ES-I3 (cell line): ENCODE measurements at regions not wholly inside any gene's neighbourhood (a gene's known extent, or its start where the extent isn't known, plus 50 kb on each side); places are given as distances from the start of the nearest gene placed in this dataset.

Source experiments
- H3K36me3 ChIP-seq: 2 replicates; pipeline ENCODE4 v1.6.1; 2013; ENCODE audit warnings: mild to moderate bottlenecking, low read length, control low read depth, moderate library complexity; ENCODE audit not compliant: insufficient read depth
- H3K4me1 ChIP-seq: 2 replicates; pipeline ENCODE4 v1.6.1; 2013; ENCODE audit warnings: mild to moderate bottlenecking, control low read depth, low read length; ENCODE audit not compliant: insufficient read depth
- H3K9ac ChIP-seq: 2 replicates; pipeline ENCODE4 v1.6.1; 2013; ENCODE audit warnings: low read depth, mild to moderate bottlenecking, low read length, moderate library complexity
- H3K9me3 ChIP-seq: 2 replicates; pipeline ENCODE4 v1.6.1; 2013; ENCODE audit warnings: mild to moderate bottlenecking, low read length, moderate library complexity; ENCODE audit not compliant: control insufficient read depth, insufficient read depth

GRCh38 chr6:92023410-92023966 is 1395.9 kb downstream of the EPHA7 start:
- Histone ChIP-seq H3K36me3 (no peaks in the 10 kb centered on the region), H3K9ac (no peak overlapping the region), H3K4me1 (no peaks in the 10 kb centered on the region), H3K9me3 (no peaks in the 10 kb centered on the region)

- H3K36me3 ChIP-seq, result no peaks in the 10 kb centered on the region
- no peak overlapping the region for H3K9ac ChIP-seq
- no peaks in the 10 kb centered on the region for H3K4me1 ChIP-seq
- H3K9me3 ChIP-seq, result no peaks in the 10 kb centered on the region
Observed at GRCh38 chr6:92011681-92012245, 1407.6 kb downstream of the EPHA7 start.

GRCh38 chr6:92008757-92009502 is 1410.4 kb downstream of the EPHA7 start:
- Histone ChIP-seq H3K4me1 (no peaks in the 10 kb centered on the region), H3K9ac (no peak overlapping the region), H3K36me3 (no peaks in the 10 kb centered on the region), H3K9me3 (no peaks in the 10 kb centered on the region)

GRCh38 chr6:92000112-92000511 is 1413.2 kb upstream of the MAP3K7 start:
- no peak overlapping the region for H3K9ac ChIP-seq
- no peaks in the 10 kb centered on the region for H3K9me3 ChIP-seq
- H3K4me1 ChIP-seq, result no peaks in the 10 kb centered on the region
- no peaks in the 10 kb centered on the region for H3K36me3 ChIP-seq

GRCh38 chr6:91994787-91995186 is 1407.9 kb upstream of the MAP3K7 start:
- Histone ChIP-seq H3K9ac (no peak overlapping the region), H3K36me3 (no peaks in the 10 kb centered on the region), H3K4me1 (no peaks in the 10 kb centered on the region), H3K9me3 (no peaks in the 10 kb centered on the region)

GRCh38 chr6:91982559-91982958 is 1395.7 kb upstream of the MAP3K7 start:
- Histone ChIP-seq H3K36me3 (no peaks in the 10 kb centered on the region), H3K9me3 (no peaks in the 10 kb centered on the region), H3K4me1 (no peaks in the 10 kb centered on the region), H3K9ac (no peak overlapping the region)

GRCh38 chr6:91976797-91977196 is 1389.9 kb upstream of the MAP3K7 start:
- Histone ChIP-seq H3K9ac (no peak overlapping the region), H3K36me3 (no peaks in the 10 kb centered on the region), H3K9me3 (no peaks in the 10 kb centered on the region), H3K4me1 (no peaks in the 10 kb centered on the region)

GRCh38 chr6:91970700-91971099 is 1383.8 kb upstream of the MAP3K7 start:
- H3K9ac ChIP-seq, result no peak overlapping the region
- no peaks in the 10 kb centered on the region for H3K36me3 ChIP-seq
- no peaks in the 10 kb centered on the region for H3K4me1 ChIP-seq
- H3K9me3 ChIP-seq, result peaks cover 2% of the 10 kb centered on the region

- H3K9ac ChIP-seq, result no peak overlapping the region
- H3K4me1 ChIP-seq, result no peaks in the 10 kb centered on the region
Observed at GRCh38 chr6:91965872-91966271, 1379.0 kb upstream of the MAP3K7 start.

GRCh38 chr6:91961671-91962070 is 1374.8 kb upstream of the MAP3K7 start:
- no peak overlapping the region for H3K9ac ChIP-seq
- peaks cover 8% of the 10 kb centered on the region for H3K9me3 ChIP-seq

More at GRCh38 chr6:91965872-91966271, 1379.0 kb upstream of the MAP3K7 start:
- peaks cover 8% of the 10 kb centered on the region for H3K9me3 ChIP-seq
- H3K36me3 ChIP-seq, result no peaks in the 10 kb centered on the region

GRCh38 chr6:91961236-91961635 is 1374.4 kb upstream of the MAP3K7 start:
- H3K9ac ChIP-seq, result no peak overlapping the region
- no peaks in the 10 kb centered on the region for H3K4me1 ChIP-seq
- no peaks in the 10 kb centered on the region for H3K36me3 ChIP-seq
- peaks cover 8% of the 10 kb centered on the region for H3K9me3 ChIP-seq

More at GRCh38 chr6:91961671-91962070, 1374.8 kb upstream of the MAP3K7 start:
- Histone ChIP-seq H3K36me3 (no peaks in the 10 kb centered on the region), H3K4me1 (no peaks in the 10 kb centered on the region)

GRCh38 chr6:91941838-91942237 is 1355.0 kb upstream of the MAP3K7 start:
- no peaks in the 10 kb centered on the region for H3K9me3 ChIP-seq

GRCh38 chr6:91940801-91941200 is 1353.9 kb upstream of the MAP3K7 start:
- Histone ChIP-seq H3K36me3 (no peaks in the 10 kb centered on the region), H3K9ac (no peak overlapping the region), H3K9me3 (no peaks in the 10 kb centered on the region), H3K4me1 (no peaks in the 10 kb centered on the region)

More at GRCh38 chr6:91941838-91942237, 1355.0 kb upstream of the MAP3K7 start:
- H3K36me3 ChIP-seq, result no peaks in the 10 kb centered on the region
- no peaks in the 10 kb centered on the region for H3K4me1 ChIP-seq
- no peak overlapping the region for H3K9ac ChIP-seq

- H3K9me3 ChIP-seq, result no peaks in the 10 kb centered on the region
Observed at GRCh38 chr6:91926827-91927226, 1340.0 kb upstream of the MAP3K7 start.

GRCh38 chr6:91926361-91926760 is 1339.5 kb upstream of the MAP3K7 start:
- Histone ChIP-seq H3K9ac (no peak overlapping the region), H3K4me1 (no peaks in the 10 kb centered on the region), H3K36me3 (no peaks in the 10 kb centered on the region), H3K9me3 (no peaks in the 10 kb centered on the region)

More at GRCh38 chr6:91926827-91927226, 1340.0 kb upstream of the MAP3K7 start:
- Histone ChIP-seq H3K4me1 (no peaks in the 10 kb centered on the region), H3K9ac (no peak overlapping the region), H3K36me3 (no peaks in the 10 kb centered on the region)
